NCI-H1092 treated with DMSO at 0.1 percent for 48 hours (cell line): ENCODE measurements at regions not wholly inside any gene's neighbourhood (a gene's known extent, or its start where the extent isn't known, plus 50 kb on each side); places are given as distances from the start of the nearest gene placed in this dataset.

Experiments used
- DNase-seq: peaks from one replicate; lab custom pipeline; 2025; lab: John Stamatoyannopoulos, UW

DNA sequence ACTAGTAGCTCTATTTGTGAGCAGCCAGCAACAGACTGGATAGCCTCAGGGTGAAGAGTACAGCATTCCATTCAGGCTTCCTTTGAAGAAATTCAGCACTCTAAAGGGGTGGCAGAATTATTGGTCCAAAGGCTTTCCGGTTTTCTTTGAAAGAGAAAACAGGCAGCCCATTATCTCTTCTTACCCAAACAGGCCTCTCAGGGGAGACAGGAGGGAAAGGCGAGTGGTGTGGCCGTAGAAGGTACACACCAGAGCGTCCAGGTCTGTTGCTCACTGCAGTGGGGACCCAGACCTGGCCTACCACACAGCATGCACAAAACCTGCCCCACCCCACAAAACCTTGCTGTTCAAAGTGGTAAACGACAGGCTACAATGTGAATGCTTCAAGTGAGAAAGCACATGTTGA, 83.3 kb downstream of the ZNF608 start:
- DNase-seq, result no peak

DNA sequence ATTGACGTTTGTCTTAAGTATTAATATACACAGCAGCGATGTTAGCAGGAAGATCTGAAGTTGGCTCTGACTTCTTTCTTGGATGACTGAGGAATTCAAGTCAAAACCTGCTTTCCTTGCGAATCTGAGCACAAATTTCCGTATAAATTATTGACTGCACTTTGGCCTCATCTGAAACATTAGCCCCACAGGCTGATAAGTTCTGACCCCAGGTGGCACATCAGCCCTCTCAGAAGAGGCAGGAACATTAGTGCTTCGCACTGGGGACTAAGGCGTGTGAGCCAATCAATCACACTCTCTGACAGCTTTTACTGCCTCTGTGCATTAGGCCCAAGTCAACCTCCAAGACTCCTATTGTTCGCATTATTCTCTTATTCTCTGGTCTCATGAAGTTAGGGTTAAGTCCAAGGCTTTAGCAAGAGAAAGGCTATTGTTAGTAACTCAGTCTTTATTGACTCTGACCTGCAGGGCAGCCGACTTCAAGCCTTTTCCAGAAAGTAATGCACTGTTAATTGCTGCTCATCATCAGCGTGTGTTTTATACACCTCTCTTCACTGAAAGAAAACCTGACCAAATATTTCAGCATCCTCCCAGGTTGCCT, 84.2 kb downstream of the ZNF608 start:
- DNase-seq, result no peak

GRCh38 chr5:124661317-124662141, 84.9 kb downstream of the ZNF608 start:
- peak; percentile 77 for DNase-seq

- DNase-seq, result no peak
These were observed 86.0 kb downstream of the ZNF608 start for GRCh38 chr5:124660229-124661093.

DNA sequence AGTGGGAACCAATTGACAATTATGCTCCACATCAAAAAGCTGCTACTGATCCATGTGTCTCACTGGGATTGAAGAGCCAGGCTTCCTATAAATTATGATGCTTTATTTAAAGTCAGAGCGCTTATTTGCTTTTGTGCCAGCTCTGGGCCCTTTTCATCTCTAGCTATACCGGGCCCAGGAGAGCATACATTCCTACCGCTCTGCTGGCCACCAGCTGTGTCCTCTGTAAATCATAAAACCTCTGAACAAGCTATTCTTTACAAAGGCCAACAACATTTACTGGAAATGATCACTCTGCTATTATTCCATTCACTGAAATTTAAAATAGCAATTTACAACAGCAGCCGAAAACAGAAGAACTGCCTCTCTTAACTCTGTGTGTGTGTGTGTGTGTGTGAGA, 86.6 kb downstream of the ZNF608 start:
- DNase-seq, result peak; percentile 55

DNA sequence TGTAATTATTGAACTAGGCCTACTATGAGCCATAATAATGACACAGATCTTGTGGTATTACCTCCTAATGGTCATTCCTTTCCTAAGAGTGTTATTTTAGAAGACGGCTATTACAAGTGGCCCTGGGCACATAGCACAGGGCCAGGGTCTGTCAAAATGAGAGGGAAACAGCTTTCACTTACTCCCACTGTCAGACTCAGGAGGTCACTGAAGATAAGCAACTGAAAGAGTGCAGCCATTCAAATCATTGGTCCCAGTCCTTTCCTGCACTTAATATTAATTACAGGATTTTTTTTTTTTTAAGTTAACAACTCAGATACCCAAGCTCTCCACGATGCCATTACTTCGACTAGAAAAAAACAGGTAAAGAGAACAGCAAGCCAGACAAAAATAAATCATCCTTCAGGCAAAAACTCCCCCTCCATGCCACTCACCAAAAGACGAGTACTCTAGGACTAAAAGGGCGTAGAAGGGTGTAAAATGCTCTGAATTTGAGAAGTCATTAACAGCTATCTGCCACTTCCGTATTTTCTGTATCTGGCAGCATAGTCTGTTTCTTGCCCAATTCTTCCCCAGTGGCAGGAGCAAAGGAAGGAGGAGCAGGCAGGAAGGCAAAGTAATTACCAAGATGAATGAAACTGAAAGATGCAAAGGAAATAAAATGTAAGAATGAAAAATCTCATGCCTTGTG, 87.4 kb downstream of the ZNF608 start:
- no peak for DNase-seq

DNA sequence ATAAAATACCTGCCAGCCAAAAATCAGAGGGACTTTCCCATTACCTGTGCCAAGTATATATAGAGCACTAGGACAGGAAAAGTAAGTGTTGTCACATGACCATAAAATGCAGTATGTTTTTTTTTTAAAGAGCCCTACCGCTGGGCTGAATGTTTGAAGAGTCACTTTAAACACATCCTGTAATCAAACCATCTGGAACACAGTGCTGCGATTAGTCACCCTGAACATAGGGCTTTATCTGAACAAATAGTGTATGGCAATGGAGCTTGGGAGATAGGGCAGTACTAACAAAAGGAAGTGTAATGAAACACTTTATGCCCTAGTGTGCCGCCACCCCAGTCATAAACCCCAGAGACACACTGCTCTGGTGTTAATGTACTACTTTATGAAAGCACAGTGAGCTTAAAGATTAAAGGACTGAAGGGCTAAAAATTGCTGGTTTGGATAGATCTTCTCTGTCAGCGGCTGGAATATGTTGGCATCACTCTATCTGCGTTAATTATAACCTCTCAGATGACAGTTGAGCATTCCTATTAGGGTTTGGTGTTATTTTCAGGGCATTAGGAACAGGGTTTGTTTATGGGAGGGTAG, 90.4 kb downstream of the ZNF608 start:
- DNase-seq, result peak; percentile 98

- no peak for DNase-seq
These were observed 91.1 kb downstream of the ZNF608 start for GRCh38 chr5:124655251-124655917.

DNA sequence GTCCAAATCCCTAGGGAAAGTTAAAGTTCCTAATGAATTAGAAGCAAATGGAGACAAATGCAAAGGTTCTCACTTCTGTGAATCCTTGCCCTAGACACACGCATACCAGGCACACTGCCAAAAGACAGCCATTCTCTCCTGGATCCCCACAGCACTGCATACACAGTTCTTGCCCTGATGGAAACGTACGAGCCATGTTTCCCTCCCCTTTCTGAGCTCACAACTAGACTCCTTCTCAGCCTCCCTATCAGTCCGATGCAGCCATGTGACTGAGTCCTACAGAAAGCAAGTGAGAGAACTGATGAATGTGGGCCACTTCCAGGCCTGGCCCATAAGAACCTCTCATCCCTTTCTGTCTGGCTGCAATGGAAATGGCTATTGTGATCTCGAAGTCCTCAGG, 92.0 kb downstream of the ZNF608 start:
- DNase-seq, result no peak

DNA sequence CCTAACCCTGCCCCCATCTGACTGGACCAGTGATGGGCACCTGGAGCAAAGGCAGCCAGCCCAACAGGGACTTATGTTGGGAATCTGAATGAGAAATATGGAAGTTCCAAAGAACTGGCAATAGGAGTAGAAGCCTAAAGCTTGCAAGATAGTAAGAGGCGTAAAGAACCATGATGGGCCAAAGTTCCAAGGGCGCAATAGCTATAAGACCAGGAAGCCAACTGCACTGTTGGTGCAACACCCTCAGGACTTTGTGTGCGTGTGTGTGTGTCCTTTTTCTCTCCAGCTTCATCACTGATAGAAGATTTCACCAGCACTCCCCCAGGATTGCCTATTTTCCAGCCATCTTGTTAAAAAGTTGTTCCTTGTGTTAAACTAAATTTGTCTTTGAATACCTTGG, 92.8 kb downstream of the ZNF608 start:
- no peak for DNase-seq

DNA sequence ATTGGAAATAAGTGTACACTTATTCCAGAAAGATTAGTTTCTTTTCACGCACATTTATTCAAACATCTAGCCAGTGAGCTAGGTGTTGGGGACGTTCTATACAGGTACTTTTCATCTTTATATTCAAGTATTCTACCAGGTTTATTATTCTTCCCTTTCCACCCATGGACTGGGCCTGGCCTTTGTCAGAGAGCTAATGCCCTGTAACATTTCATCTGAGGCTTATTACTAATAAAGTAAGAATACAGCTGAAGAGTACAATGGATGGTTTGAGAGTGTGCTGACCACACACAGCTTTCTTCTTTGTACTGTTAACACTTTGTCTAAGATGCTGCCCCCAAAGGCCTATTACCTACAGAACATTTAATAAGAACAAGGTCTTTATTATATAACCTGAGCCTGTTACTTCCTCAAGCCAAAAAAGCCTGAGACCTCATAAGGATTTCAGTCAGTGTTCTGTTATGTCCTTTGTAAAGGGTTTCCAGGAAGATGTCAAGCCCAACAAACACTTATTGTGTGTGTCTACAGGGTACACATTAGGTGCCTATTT, 93.5 kb downstream of the ZNF608 start:
- no peak for DNase-seq

GRCh38 chr5:124652514-124652819, 94.0 kb downstream of the ZNF608 start:
- no peak for DNase-seq

GRCh38 chr5:124651663-124652513, 94.6 kb downstream of the ZNF608 start:
- DNase-seq, result peak; percentile 76

DNA sequence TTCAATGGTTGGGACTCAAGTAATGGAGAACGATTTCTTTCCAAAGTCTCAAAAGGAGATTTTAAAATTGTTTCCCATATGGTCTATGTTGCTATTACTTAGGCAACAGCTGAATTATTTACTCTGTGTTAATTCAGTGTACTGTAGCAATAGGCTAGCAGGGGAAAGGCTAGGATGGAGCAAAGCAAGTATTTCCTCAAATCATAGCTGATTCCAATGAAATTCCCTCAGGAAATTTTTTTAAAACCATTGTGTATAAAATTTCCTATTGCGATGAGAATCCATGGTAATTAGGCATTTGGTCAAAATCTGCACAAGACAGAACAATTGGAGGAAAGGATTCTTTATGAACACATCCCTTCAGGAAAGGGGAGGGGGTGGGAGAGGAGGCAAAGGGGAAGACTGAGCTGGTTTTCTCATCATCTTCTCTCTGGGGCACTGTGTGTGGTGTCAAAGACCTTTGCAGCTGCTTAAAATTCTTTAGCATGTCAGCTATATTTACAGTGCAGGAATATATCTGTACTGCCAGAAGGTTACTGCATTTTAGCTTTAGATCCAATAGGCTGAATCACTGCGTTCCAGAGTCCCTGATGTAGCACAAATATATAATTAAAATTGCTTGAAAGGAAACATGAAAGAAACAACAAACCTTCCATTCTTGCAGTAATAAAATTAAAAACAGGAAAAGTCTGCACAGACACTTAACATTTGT, 95.3 kb downstream of the ZNF608 start:
- DNase-seq, result no peak

DNA sequence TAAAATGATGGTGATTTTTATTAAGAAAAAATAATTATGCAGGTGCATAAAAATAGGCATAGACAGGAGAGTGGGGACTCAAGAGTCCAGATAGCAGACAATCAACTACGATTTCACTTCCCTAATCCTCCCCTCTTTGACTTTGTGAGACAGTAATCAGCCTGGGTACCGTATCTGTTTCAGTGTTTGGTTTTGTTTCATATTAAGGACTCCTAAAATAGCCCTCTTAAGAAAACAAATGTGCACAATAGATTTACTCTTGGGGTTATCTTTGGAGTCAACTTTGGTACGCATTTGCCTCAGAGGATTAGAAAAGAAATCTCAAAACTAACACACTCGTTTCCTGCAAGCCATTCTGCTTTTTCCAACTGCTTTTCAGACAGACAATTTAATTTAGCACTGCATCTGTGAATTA, 96.3 kb downstream of the ZNF608 start:
- peak; percentile 90 for DNase-seq

DNA sequence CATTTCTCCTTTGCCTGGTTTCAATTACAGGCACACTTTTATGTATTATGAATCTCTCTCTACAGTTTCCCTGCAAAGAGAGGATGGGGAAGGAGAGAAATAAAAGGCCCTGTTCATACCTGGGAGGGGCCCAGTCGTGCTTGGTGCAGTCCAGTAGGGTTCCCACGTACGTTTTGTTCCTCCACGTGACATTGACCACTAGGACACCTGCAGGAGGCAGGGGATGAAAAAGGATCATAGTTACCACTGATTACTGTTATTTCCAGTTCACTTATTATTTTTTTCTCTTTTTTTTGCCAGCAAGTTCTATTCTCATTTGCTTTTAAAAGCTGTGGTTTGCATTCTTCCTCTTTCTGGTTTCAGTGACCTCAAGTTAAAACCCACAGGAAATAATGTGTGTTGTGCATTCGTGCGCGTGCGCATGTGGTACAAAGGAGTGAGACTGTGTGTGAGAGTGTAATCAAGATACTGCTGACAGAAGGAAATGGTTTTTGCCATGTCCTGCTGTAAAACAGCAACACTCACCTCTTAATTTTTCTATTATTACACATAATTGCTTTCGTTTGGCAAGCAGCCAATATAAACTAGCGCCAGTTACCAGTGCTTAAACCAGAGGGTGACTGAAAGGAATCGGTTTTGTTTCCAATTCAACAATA, 96.8 kb downstream of the ZNF608 start:
- DNase-seq, result peak; percentile 90

DNA sequence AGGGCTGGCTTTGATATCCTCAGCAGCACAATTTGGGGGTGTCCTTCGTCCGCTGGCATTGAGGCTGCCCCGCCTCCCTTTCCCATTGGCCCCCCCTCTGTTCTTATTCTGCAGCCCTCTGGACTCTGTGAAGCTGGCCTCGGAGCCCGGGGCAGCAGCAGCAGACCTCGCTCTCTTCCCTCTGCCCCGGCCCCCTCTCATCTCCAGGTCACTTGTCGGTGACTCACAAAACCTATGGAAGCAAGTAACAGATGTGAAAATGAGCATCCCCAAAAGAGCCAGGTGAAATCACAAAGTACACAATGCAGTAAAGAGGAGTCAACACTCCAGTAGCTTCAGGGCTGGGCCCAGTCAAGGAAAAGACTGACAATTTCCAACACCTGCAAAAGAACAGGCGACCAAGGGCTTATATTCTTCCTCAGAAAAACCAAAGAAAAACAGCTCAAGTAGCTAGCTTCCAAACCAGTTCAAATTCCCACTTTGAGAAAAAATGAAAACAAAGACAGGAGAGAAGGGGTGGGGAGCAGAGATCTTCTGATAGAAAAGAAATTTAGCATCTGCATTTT, 97.5 kb downstream of the ZNF608 start:
- DNase-seq, result peak; percentile 48

GRCh38 chr5:124647352-124647751, 99.1 kb downstream of the ZNF608 start:
- DNase-seq, result no peak

DNA sequence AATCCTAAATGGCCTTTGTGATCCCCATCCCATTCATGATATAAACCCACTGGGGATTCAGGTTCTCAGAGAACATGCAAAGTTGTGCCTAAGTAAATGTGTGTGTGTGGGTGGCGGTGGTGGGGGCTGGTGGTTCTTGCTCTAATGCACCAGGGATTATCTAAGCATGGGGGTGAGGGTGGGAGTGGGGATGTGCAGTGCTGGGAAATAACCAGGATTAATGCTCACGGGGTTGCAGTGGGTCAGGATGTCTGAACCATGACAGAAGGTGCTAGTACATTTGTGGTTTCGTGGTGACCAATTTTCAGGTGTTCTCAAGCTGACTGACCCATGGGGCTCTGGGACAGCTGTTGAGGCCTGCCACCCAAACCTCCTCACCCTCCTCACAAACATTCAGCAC, 101.0 kb downstream of the ZNF608 start:
- DNase-seq, result no peak
